ENCODE measurements at regions not wholly inside any gene's neighbourhood (a gene's known extent, or its start where the extent isn't known, plus 50 kb on each side); places are given as distances from the start of the nearest gene placed in this dataset.
A peak's percentile ranks its signal among the peaks of the same experiment; 100 is the strongest.

- ATAC-seq: peak; percentile 40
- TF ChIP-seq ZNF565 (CRISPR knock-in tag; conservative IDR thresholded peaks at IDR 0.05; ENCODE audit: low read depth): no peak
- no peak for TF ChIP-seq ZNF8 (CRISPR knock-in tag; IDR thresholded peaks at IDR 0.05)
- TF ChIP-seq ZNF70 (CRISPR knock-in tag; IDR thresholded peaks at IDR 0.05): no peak
- TF ChIP-seq ZC3H10 (CRISPR knock-in tag; IDR thresholded peaks at IDR 0.05): no peak
- TF ChIP-seq RARB (CRISPR knock-in tag; IDR thresholded peaks at IDR 0.05): no peak
- TF ChIP-seq ISL1 (CRISPR knock-in tag; IDR thresholded peaks at IDR 0.05): no peak
- TF ChIP-seq TCF4 (CRISPR knock-in tag; IDR thresholded peaks at IDR 0.05; ENCODE audit: borderline replicate concordance): no peak
- TF ChIP-seq PATZ1 (CRISPR knock-in tag; IDR thresholded peaks at IDR 0.05; ENCODE audit: borderline replicate concordance): no peak
- no peak for TF ChIP-seq TOX (CRISPR knock-in tag; IDR thresholded peaks at IDR 0.05; ENCODE audit: borderline replicate concordance)
- TF ChIP-seq BACH2 (CRISPR knock-in tag; IDR thresholded peaks at IDR 0.05; ENCODE audit: borderline replicate concordance): no peak
Observed at GRCh38 chr7:116331020-116331419, 120.7 kb downstream of the TES start.

- no peak for ATAC-seq
- TF ChIP-seq ZNF565 (CRISPR knock-in tag; conservative IDR thresholded peaks at IDR 0.05; ENCODE audit: low read depth) (no peak), POU6F1 (CRISPR knock-in tag; IDR thresholded peaks at IDR 0.05; ENCODE audit: borderline replicate concordance, low read depth) (no peak), SNAI2 (CRISPR knock-in tag; IDR thresholded peaks at IDR 0.05) (no peak), TOX (CRISPR knock-in tag; IDR thresholded peaks at IDR 0.05; ENCODE audit: borderline replicate concordance) (no peak), OSR1 (CRISPR knock-in tag; IDR thresholded peaks at IDR 0.05) (no peak), GLIS3 (CRISPR knock-in tag; IDR thresholded peaks at IDR 0.05) (no peak)
Observed at GRCh38 chr7:116332766-116333165, 122.4 kb downstream of the TES start.

- TF ChIP-seq ZC3H10 (CRISPR knock-in tag; IDR thresholded peaks at IDR 0.05) (no peak), TCF4 (CRISPR knock-in tag; IDR thresholded peaks at IDR 0.05; ENCODE audit: borderline replicate concordance) (no peak), ZFP3 (CRISPR knock-in tag; IDR thresholded peaks at IDR 0.05) (no peak), RARB (CRISPR knock-in tag; IDR thresholded peaks at IDR 0.05) (no peak), CSRNP3 (CRISPR knock-in tag; IDR thresholded peaks at IDR 0.05) (no peak), CREB5 (CRISPR knock-in tag; IDR thresholded peaks at IDR 0.05; ENCODE audit: low read depth) (no peak), GLIS3 (CRISPR knock-in tag; IDR thresholded peaks at IDR 0.05) (no peak), OSR1 (CRISPR knock-in tag; IDR thresholded peaks at IDR 0.05) (no peak), ISL1 (CRISPR knock-in tag; IDR thresholded peaks at IDR 0.05) (no peak), ESRRG (CRISPR knock-in tag; IDR thresholded peaks at IDR 0.05) (no peak), ZNF565 (CRISPR knock-in tag; conservative IDR thresholded peaks at IDR 0.05; ENCODE audit: low read depth) (no peak), CSDC2 (CRISPR knock-in tag; IDR thresholded peaks at IDR 0.05) (no peak), POU6F1 (CRISPR knock-in tag; IDR thresholded peaks at IDR 0.05; ENCODE audit: borderline replicate concordance, low read depth) (no peak), TSHZ2 (CRISPR knock-in tag; IDR thresholded peaks at IDR 0.05) (no peak), SNAI2 (CRISPR knock-in tag; IDR thresholded peaks at IDR 0.05) (no peak)
- ATAC-seq: no peak
Observed at GRCh38 chr7:116334555-116334954, 124.2 kb downstream of the TES start.

All from SK-N-SH treated with all-trans-retinoic acid at 6 μM for 48 hours (cell line).